GM13976 (cell line): ENCODE measurements at regions not wholly inside any gene's neighbourhood (a gene's known extent, or its start where the extent isn't known, plus 50 kb on each side); places are given as distances from the start of the nearest gene placed in this dataset.
"Not testable (repeated sequence)": the region's sequence is repeated elsewhere in the genome, so short reads cannot be mapped to it uniquely, and the experiment has no call there.

ENCODE experiments used
- DNase-seq: peaks from one replicate; pipeline ENCODE4 v3.0.0; 2012; ENCODE audit warnings: low spot score
- CTCF ChIP-seq: IDR thresholded peaks from 2 replicates; pipeline ENCODE4 v1.5.1; 2012; ENCODE audit warnings: borderline replicate concordance, mild to moderate bottlenecking; ENCODE audit not compliant: insufficient read depth; ENCODE audit errors: extremely low read depth, missing control alignments, control extremely low read depth
- in situ Hi-C: fragments of 300-500 bp; cut with MboI; formaldehyde crosslinking; loops from one replicate; pipeline ENCODE4 v1.12.0; 2022; ENCODE audit warnings: low sequenced_read_pairs, mixed read lengths, inconsistent platforms; ENCODE audit not compliant: unreplicated experiment

DNA sequence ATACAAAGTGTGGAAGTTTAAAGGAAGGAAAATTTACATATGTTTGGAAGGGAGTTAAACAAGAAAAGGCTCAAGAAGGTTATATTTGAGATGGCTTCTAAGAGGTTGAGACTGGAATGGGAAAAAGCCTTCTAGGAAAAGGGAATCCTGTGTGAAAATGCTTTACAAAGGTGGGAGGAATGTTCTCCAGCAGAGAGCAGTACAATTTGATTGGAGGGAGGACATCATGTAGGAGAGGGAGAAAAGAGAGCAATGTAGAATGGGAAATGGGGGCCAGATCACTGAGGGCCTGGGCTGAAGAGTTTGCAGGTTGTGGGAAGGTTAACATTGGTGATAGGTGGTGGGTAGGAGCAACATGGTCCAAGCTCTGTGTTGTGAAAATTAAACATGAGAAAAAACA is 366.9 kb downstream of the XPNPEP1 start:
- DNase-seq, result no peak
- in situ Hi-C loops, result no loop called here
- TF ChIP-seq CTCF, result no peak

DNA sequence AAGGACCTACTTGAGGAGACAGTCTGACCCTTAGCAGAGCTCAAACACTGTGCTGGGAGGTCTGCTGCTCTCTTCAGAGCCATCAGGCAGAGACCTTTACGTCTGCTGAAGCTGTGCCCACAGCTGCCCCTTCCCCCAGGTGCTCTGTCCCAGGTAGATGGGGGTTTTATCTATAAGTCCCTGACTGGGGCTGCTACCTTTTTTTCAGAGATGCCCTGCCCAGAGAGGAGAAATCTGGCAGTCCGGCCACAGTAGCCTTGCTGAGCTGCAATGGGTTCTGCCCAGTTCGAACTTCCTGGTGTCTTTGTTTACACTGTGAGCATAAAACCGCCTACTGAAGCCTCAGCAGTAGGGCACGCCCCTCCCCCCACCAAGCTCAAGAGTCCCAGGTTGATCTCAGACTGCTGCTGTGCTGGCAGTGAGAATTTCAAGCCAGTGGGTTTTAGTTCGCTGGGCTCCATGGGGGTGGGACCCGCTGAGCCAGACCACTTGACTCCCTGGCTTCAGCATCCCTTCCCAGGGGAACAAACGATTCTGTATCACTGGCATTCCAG is 381.2 kb downstream of the XPNPEP1 start:
- DNase-seq, in situ Hi-C loops: not testable (repeated sequence)

DNA sequence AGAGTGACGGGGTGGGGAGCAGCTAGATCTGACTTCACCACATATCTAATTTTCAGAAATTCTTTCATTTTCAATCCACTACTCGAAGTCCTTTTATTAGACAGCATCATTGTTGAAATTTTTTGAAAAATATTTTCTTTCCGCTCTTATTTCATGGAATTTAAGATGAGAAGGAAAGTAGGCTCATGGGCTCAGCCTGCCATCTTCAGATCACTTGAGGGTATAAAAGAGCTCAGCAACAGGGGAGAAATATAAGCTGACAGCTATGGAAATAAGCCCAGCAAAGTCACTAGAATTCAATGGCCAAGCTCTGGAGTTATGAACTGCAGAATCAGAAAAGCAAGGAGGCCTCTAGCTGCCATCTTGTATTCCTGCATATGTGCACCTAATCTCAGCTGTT is 389.1 kb downstream of the XPNPEP1 start:
- TF ChIP-seq CTCF, result no peak
- in situ Hi-C loops, result no loop called here
- no peak for DNase-seq

DNA sequence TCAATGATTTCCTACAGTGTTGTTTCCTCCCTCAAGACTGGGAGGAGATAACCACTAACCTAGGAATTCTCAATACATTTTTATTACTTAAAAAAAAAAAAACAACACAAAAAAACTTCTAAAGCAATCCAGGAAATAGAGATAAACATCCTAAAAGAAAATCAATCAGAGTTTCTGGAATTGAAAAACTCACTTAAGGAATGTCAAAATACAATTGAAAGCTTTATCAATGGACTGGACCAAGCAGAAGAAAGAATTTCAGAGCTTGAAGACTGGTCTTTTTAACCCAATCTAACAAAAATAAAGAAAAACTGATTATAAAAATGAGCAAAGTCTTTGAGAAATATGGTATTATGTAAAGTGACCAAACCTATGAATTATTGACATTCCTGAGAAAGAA is 394.1 kb downstream of the XPNPEP1 start:
- in situ Hi-C loops, result no loop called here
- no peak for DNase-seq
- TF ChIP-seq CTCF, result no peak

- in situ Hi-C loops, result no loop called here
- no peak for TF ChIP-seq CTCF
- DNase-seq, result no peak
Observed at GRCh38 chr10:109517748-109518147, 405.6 kb downstream of the XPNPEP1 start.

DNA sequence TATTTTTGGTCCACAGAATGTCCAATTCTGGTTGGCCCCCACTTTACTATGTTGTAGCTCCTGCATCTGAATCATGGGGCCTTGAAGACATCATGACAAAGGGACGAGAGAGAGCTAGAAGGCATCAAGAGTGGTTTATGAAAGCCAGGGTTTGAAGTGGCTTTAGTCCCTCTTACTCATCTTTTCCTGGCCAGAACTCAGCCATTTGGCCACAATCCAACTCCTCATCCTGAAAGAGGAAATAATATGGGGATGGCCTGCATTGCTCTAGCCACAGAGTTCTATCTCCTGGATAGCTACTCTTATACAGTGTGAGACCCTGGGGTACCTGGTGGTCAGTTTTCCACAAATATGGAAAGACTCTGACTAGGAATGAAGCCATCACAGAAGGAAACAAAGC is 418.9 kb downstream of the XPNPEP1 start:
- no peak for TF ChIP-seq CTCF
- no peak for DNase-seq
- in situ Hi-C loops, result no loop called here

GRCh38 chr10:109487691-109488090 is 435.6 kb downstream of the XPNPEP1 start:
- DNase-seq, result no peak
- no peak for TF ChIP-seq CTCF
- in situ Hi-C loops, result no loop called here

DNA sequence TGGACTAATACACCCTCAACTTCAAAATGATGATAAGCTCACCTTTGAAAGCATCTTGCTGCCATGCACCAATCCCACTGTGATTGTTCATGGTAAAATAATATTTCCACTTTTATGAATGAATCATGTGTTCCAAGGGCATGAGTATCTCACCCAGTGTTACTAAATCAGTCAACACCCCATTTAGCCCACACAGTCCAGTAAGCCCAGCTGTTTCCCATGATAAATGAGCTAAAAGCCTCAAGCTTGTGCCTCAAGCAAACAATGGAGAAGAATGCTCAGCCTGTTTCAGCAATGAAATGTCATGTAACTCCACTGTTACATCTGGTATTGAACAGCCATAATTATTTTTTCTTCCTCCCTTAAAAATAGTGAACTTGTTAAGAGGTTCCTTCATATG is 442.5 kb downstream of the XPNPEP1 start:
- in situ Hi-C loops, result no loop called here
- DNase-seq, result no peak
- TF ChIP-seq CTCF, result no peak
